Nephron progenitor cell (in vitro differentiated cells): ENCODE measurements at regions not wholly inside any gene's neighbourhood (a gene's known extent, or its start where the extent isn't known, plus 50 kb on each side); places are given as distances from the start of the nearest gene placed in this dataset.
"Not testable (repeated sequence)": the region's sequence is repeated elsewhere in the genome, so short reads cannot be mapped to it uniquely, and the experiment has no call there.

Source experiments
- DNase-seq: peaks from one replicate; pipeline ENCODE4 v3.0.0; 2021
- H3K27ac Mint-ChIP-seq: 2 replicates; pipeline ENCODE4 v1.8.0; 2021; ENCODE audit warnings: mild to moderate bottlenecking, moderate library complexity, mixed read lengths
- H3K27me3 Mint-ChIP-seq: 2 replicates; pipeline ENCODE4 v1.8.0; 2021; ENCODE audit warnings: mild to moderate bottlenecking, low read depth, mixed read lengths; ENCODE audit not compliant: poor library complexity
- H3K36me3 Mint-ChIP-seq: 2 replicates; pipeline ENCODE4 v1.8.0; 2021; ENCODE audit warnings: low read depth, mixed read lengths
- H3K4me1 Mint-ChIP-seq: 2 replicates; pipeline ENCODE4 v1.8.0; 2021; ENCODE audit warnings: mixed read lengths
- H3K4me3 Mint-ChIP-seq: 2 replicates; pipeline ENCODE4 v1.8.0; 2021; ENCODE audit warnings: mild to moderate bottlenecking, moderate library complexity, mixed read lengths
- H3K9me3 Mint-ChIP-seq: 2 replicates; pipeline ENCODE4 v1.8.0; 2021; ENCODE audit warnings: mild to moderate bottlenecking, moderate library complexity, mixed read lengths
- TF ChIP-seq, protein P1 (sequence below): fragments of 200-600 bp; sonication (generic); IDR thresholded peaks from 2 replicates; pipeline ENCODE4 v1.5.0; 2021; ENCODE audit warnings: antibody characterized with exemption

DNA sequence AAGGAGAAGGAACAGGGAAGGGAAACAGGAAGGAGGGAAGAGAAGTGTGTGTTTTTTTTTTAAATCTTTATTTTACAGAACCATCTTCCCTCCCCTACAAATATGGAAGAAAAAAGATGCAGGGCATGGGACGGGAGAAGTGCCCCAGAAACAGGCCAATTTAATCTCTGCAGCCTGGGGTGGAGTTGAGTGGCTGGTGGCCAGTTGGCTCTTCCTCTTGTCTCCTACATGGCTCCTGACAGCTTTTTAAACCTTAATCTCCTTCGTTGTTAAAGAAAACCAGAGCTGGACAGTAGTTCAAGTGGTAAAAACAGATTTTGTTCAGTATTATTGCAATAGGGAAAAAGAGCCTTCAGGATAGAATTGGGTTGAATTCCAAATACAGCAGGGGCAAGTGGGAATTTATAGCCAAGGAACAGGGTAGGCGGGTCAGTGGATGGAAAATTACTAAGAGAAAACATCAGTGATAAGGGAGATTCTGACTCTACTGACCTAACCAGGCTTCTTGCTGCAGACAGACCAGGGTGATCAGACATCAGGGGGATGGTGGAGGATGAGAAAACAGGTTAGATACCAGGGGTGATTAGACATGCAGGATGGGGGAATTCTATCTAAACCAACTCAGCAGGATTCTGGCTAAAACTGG lies 125.1 kb upstream of the CLINT1 start:
- Mint-ChIP-seq H3K36me3 (no peaks in the 10 kb centered on the region), H3K27me3 (peaks cover 3% of the 10 kb centered on the region), H3K4me1 (no peaks in the 10 kb centered on the region), H3K27ac (no peak overlapping the region), H3K4me3 (no peak overlapping the region), H3K9me3 (peaks cover 13% of the 10 kb centered on the region)
- TF ChIP-seq, protein P1, sequence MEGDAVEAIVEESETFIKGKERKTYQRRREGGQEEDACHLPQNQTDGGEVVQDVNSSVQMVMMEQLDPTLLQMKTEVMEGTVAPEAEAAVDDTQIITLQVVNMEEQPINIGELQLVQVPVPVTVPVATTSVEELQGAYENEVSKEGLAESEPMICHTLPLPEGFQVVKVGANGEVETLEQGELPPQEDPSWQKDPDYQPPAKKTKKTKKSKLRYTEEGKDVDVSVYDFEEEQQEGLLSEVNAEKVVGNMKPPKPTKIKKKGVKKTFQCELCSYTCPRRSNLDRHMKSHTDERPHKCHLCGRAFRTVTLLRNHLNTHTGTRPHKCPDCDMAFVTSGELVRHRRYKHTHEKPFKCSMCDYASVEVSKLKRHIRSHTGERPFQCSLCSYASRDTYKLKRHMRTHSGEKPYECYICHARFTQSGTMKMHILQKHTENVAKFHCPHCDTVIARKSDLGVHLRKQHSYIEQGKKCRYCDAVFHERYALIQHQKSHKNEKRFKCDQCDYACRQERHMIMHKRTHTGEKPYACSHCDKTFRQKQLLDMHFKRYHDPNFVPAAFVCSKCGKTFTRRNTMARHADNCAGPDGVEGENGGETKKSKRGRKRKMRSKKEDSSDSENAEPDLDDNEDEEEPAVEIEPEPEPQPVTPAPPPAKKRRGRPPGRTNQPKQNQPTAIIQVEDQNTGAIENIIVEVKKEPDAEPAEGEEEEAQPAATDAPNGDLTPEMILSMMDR = no peak
- no peak for DNase-seq

DNA sequence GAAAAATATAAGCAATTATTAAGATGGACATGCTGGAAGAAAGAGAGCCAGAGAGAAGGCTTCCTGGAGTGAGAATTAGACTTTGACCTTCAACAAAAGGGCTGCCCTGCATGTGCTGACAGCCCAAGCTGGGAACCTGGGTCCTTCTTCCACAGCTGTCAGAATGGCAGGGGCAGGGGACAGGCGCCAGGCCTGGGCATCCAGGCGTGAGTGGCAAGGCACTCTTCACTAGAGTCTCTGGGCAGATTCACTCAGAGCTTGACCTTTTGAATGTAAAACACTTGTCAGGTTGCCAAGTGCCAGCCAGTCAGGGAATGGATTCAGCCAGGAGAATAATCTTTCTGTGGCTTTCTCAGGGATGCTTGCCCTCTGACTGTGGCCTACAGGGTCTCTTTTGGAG lies 119.1 kb upstream of the CLINT1 start:
- Mint-ChIP-seq H3K4me3 (no peak overlapping the region), H3K4me1 (no peaks in the 10 kb centered on the region), H3K27ac (no peak overlapping the region), H3K9me3 (peaks cover 5% of the 10 kb centered on the region), H3K27me3 (peaks cover 12% of the 10 kb centered on the region), H3K36me3 (no peaks in the 10 kb centered on the region)
- no peak for DNase-seq
- TF ChIP-seq, protein P1 = no peak

DNA sequence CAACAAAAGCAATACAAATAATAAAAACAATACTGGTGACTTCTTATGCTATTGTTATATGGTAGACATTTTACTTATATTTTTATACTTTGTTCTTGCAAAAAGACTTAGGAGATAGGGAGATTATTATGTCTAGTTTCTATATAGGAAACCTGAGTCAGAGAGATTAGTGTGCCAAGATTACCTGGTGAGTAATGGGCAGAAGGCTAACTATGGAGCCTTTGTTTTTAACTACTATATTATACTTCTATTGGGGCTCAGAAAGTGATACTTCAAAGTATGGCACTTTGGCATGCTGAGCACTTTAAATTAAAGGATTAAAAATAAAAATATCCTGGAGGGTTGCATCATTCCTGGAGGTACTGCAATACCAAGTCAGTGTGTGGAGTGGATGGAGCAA lies 117.5 kb upstream of the CLINT1 start:
- TF ChIP-seq, protein P1 = no peak
- no peak overlapping the region for H3K4me3 Mint-ChIP-seq
- no peak for DNase-seq
- peaks cover 12% of the 10 kb centered on the region for H3K27me3 Mint-ChIP-seq
- H3K9me3 Mint-ChIP-seq = no peaks in the 10 kb centered on the region
- H3K27ac Mint-ChIP-seq = no peak overlapping the region
- H3K4me1 Mint-ChIP-seq = peaks cover 8% of the 10 kb centered on the region
- no peaks in the 10 kb centered on the region for H3K36me3 Mint-ChIP-seq

DNA sequence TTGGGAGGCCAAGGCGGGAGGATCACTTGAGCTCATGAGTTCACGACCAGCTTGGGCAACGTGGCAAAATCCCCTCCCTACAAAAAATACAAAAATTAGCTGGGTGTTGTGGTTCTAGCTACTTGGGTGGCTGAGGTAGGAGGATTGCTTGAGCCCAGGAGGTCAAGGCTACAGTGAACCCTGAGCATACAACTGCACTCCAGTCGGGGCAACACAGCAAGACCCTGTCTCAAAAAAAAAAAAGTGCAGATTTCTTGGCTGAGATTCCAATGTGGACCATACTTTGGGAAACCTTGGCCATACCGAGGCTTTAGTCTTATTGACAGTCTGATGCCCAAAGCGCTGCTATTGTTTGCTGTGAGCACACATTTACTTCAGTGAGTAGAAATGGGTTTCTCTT lies 113.6 kb upstream of the CLINT1 start:
- Mint-ChIP-seq H3K4me3 (no peak overlapping the region), H3K27me3 (peaks cover 8% of the 10 kb centered on the region), H3K9me3 (no peaks in the 10 kb centered on the region), H3K36me3 (no peaks in the 10 kb centered on the region), H3K27ac (no peak overlapping the region), H3K4me1 (peaks cover 14% of the 10 kb centered on the region)
- no peak for DNase-seq
- TF ChIP-seq, protein P1 = no peak

DNA sequence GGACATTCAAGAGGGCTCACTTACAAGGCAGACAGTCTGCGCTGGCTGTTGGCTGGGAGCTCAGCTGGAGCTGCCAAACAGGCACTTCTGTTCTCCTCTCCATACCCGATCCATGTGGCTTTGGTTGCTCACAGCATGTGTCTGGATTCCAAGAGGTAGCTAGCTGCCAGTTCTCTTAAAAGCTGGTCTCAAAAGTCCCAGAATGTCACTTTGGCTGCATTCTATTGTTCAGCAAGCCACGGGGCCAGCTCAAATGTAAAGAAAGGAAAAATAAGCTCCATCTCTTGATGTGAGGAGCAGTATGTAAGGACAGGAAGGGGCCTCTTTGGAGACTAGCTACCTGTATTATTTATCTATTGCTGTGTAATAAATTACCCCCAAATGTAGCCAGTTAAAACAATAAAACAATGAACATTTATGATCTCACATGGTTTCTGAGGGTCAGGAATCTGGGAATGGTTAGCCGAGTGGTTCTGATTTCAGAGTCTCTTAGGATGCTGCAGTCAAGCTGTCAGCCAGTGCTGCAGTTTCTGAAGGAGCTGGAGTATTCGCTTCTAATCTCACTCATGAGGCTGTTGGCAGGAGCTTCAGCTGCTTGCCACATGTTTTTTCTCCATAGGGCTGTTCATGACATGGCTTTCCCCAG lies 112.7 kb upstream of the CLINT1 start:
- H3K27me3 Mint-ChIP-seq = peaks cover 4% of the 10 kb centered on the region
- H3K4me1 Mint-ChIP-seq = peaks cover 14% of the 10 kb centered on the region
- H3K4me3 Mint-ChIP-seq = no peak overlapping the region
- peak; percentile 7 for DNase-seq
- no peaks in the 10 kb centered on the region for H3K36me3 Mint-ChIP-seq
- H3K9me3 Mint-ChIP-seq = no peaks in the 10 kb centered on the region
- peak overlapping the region; percentile 14 for H3K27ac Mint-ChIP-seq
- TF ChIP-seq, protein P1 = no peak

DNA sequence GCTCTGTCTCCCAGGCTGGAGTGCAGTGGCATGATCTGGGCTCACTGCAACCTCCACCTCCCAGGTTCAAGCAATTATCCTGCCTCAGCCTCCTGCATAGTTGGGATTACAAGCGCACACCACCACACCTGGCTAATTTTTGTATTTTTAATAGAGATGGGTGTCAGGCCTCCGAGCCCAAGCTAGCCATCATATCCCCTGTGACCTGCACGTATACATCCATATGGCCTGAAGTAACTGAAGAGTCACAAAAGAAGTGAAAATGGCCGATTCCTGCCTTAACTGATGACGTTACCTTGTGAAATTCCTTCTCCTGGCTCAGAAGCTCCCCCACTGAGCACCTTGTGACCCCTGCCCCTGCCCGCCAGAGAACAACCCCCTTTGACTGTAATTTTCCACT lies 109.6 kb upstream of the CLINT1 start:
- H3K9me3 Mint-ChIP-seq, DNase-seq, H3K4me3 Mint-ChIP-seq, H3K27me3 Mint-ChIP-seq, H3K36me3 Mint-ChIP-seq: not testable (repeated sequence)
- Mint-ChIP-seq H3K27ac (peak overlapping the region; percentile 32), H3K4me1 (peaks cover 22% of the 10 kb centered on the region)
